Type B pancreatic cell (in vitro differentiated cells): ENCODE measurements at regions not wholly inside any gene's neighbourhood (a gene's known extent, or its start where the extent isn't known, plus 50 kb on each side); places are given as distances from the start of the nearest gene placed in this dataset.

ENCODE experiments used
- DNase-seq: peaks from one replicate; pipeline ENCODE4 v3.0.0; 2021; ENCODE audit warnings: mixed read lengths; ENCODE audit not compliant: unreplicated experiment; ENCODE audit errors: extremely low spot score
- H3K27ac Mint-ChIP-seq: 2 replicates; pipeline ENCODE4 v1.8.0; 2021; ENCODE audit warnings: mild to moderate bottlenecking, mixed read lengths
- H3K27me3 Mint-ChIP-seq: 2 replicates; pipeline ENCODE4 v1.8.0; 2021; ENCODE audit warnings: mixed read lengths
- H3K36me3 Mint-ChIP-seq: 2 replicates; pipeline ENCODE4 v1.8.0; 2021; ENCODE audit warnings: mixed read lengths
- H3K4me1 Mint-ChIP-seq: one replicate; pipeline ENCODE4 v1.8.0; 2021; ENCODE audit warnings: mixed read lengths; ENCODE audit not compliant: unreplicated experiment
- H3K4me3 Mint-ChIP-seq: 2 replicates; pipeline ENCODE4 v1.8.0; 2021; ENCODE audit warnings: mild to moderate bottlenecking, mixed read lengths
- H3K9me3 Mint-ChIP-seq: 2 replicates; pipeline ENCODE4 v1.8.0; 2021; ENCODE audit warnings: mixed read lengths
- CTCF ChIP-seq: fragments of 200-600 bp; sonication (generic); conservative IDR thresholded peaks from 2 replicates; pipeline ENCODE4 v1.5.0; 2021; ENCODE audit warnings: antibody characterized with exemption, mild to moderate bottlenecking

- Mint-ChIP-seq H3K27me3 (peaks cover 40% of the 10 kb centered on the region), H3K4me1 (no peaks in the 10 kb centered on the region), H3K9me3 (no peaks in the 10 kb centered on the region), H3K36me3 (no peaks in the 10 kb centered on the region), H3K4me3 (no peak overlapping the region), H3K27ac (no peak overlapping the region)
- DNase-seq = no peak
- TF ChIP-seq CTCF = no peak
Measured at GRCh38 chr13:111559612-111560403, 239.4 kb downstream of the TEX29 start.

GRCh38 chr13:111561091-111561781, 240.8 kb downstream of the TEX29 start:
- Mint-ChIP-seq H3K9me3 (no peaks in the 10 kb centered on the region), H3K27ac (no peak overlapping the region), H3K4me1 (no peaks in the 10 kb centered on the region), H3K4me3 (no peak overlapping the region), H3K27me3 (peaks cover 35% of the 10 kb centered on the region), H3K36me3 (no peaks in the 10 kb centered on the region)
- no peak for DNase-seq
- TF ChIP-seq CTCF = no peak

- Mint-ChIP-seq H3K27me3 (peaks cover 23% of the 10 kb centered on the region), H3K9me3 (no peaks in the 10 kb centered on the region), H3K36me3 (no peaks in the 10 kb centered on the region), H3K4me1 (no peaks in the 10 kb centered on the region), H3K27ac (no peak overlapping the region), H3K4me3 (no peak overlapping the region)
- no peak for TF ChIP-seq CTCF
- DNase-seq = no peak
Measured at GRCh38 chr13:111562716-111563115, 242.3 kb downstream of the TEX29 start.

- Mint-ChIP-seq H3K27me3 (peaks cover 18% of the 10 kb centered on the region), H3K4me1 (no peaks in the 10 kb centered on the region), H3K9me3 (peaks cover 6% of the 10 kb centered on the region), H3K27ac (no peak overlapping the region), H3K36me3 (no peaks in the 10 kb centered on the region), H3K4me3 (no peak overlapping the region)
- TF ChIP-seq CTCF = no peak
- no peak for DNase-seq
Measured at GRCh38 chr13:111564606-111565005, 244.2 kb downstream of the TEX29 start.

GRCh38 chr13:111565400-111565799, 245.0 kb downstream of the TEX29 start:
- Mint-ChIP-seq H3K27ac (no peak overlapping the region), H3K27me3 (peaks cover 18% of the 10 kb centered on the region), H3K4me1 (peaks cover 6% of the 10 kb centered on the region), H3K9me3 (peaks cover 6% of the 10 kb centered on the region), H3K4me3 (no peak overlapping the region), H3K36me3 (no peaks in the 10 kb centered on the region)
- TF ChIP-seq CTCF = no peak
- DNase-seq = no peak
